ENCODE measurements at regions not wholly inside any gene's neighbourhood (a gene's known extent, or its start where the extent isn't known, plus 50 kb on each side); places are given as distances from the start of the nearest gene placed in this dataset.

DNA sequence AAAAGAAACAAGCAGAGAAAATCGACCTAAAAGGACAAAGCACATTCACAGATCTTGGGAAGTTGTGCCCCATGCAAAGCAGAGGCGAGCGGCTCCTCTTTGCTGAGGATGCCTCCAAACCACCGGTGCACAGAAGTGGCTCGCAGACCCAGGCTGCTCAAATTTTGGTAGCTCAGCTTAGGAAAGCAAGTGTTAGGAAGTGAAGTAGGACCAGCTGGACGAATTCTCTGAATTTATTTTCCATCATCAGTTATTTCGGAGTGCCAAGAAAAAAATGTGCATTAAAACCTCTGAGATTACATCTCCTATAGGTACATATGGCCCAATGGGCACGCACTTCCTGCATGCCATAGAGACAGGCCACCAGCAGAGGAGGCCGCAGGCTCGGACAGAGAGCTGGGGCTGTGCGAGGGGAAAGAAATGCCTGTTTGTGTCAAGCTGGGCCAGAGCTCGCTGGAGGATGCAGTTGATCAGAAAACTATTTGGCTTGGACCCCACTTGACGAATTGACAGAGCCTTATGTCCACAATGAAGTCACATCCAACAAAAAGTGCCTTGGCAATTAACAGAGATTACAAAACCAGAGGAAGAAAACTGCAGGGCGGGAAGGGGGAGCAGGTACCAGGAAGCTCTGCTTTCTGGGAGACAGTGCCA lies 122.3 kb upstream of the LYZL2 start:
- TF ChIP-seq, protein P1, sequence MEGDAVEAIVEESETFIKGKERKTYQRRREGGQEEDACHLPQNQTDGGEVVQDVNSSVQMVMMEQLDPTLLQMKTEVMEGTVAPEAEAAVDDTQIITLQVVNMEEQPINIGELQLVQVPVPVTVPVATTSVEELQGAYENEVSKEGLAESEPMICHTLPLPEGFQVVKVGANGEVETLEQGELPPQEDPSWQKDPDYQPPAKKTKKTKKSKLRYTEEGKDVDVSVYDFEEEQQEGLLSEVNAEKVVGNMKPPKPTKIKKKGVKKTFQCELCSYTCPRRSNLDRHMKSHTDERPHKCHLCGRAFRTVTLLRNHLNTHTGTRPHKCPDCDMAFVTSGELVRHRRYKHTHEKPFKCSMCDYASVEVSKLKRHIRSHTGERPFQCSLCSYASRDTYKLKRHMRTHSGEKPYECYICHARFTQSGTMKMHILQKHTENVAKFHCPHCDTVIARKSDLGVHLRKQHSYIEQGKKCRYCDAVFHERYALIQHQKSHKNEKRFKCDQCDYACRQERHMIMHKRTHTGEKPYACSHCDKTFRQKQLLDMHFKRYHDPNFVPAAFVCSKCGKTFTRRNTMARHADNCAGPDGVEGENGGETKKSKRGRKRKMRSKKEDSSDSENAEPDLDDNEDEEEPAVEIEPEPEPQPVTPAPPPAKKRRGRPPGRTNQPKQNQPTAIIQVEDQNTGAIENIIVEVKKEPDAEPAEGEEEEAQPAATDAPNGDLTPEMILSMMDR (IDR thresholded peaks at IDR 0.05), result peak; percentile 92
- no peak for TF ChIP-seq ZFX (IDR thresholded peaks at IDR 0.05; ENCODE audit: borderline replicate concordance)
